ENCODE measurements at regions not wholly inside any gene's neighbourhood (a gene's known extent, or its start where the extent isn't known, plus 50 kb on each side); places are given as distances from the start of the nearest gene placed in this dataset.
"Not testable (repeated sequence)": the region's sequence is repeated elsewhere in the genome, so short reads cannot be mapped to it uniquely, and the experiment has no call there.

GRCh38 chr5:68822796-68823195, 271.0 kb upstream of the SLC30A5 start:
- DNase-seq: no peak

- no peak for DNase-seq
These were observed 270.5 kb upstream of the SLC30A5 start for GRCh38 chr5:68823301-68823700.

DNA sequence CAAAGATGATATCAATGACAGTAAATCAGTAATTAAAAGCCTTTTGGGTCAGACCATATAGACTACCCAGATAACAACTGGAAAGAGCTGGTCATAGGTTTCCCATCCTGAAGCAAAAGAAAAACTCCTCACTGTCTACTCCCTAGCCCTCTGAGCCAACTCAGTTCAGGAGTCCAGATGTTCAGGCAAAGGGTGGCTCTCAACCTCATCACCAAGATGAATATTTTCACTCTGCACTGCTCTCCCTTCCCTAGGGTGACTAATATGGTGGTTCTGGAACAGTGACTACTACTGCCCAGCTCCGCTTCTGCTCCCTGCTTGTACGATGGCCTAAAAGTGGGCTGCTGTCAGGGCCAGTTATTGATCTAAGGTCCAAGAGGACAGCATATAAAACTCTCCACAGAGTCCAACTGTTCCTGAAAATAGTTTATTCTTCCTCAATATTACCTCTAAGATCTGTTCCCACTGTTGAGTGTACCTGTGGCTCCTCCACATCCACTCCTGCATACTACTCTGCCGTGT, 263.4 kb upstream of the SLC30A5 start:
- DNase-seq: no peak

DNA sequence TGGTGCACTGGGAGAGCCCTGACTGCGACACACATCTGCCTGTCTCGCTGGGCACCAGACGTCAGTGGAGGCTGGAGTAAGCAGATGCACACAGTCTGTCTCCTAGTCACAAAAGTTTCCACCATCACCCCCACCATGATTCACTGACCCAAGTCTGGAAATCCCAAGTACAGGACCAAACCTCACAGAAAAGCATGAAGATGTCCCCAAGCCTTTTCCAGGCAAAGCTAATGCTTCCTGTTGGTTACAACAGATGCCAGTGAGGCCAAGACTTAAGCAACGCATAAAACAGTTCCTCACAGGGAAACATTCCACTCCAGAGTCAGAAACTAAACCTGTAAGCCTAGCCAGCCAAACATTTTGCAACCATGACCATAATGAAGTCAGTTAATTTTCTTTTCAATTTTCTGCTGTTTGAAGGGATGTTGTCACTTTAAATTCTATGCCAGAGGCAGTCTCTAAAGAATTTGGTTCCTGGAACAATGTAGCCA, 259.3 kb upstream of the SLC30A5 start:
- DNase-seq: no peak

DNA sequence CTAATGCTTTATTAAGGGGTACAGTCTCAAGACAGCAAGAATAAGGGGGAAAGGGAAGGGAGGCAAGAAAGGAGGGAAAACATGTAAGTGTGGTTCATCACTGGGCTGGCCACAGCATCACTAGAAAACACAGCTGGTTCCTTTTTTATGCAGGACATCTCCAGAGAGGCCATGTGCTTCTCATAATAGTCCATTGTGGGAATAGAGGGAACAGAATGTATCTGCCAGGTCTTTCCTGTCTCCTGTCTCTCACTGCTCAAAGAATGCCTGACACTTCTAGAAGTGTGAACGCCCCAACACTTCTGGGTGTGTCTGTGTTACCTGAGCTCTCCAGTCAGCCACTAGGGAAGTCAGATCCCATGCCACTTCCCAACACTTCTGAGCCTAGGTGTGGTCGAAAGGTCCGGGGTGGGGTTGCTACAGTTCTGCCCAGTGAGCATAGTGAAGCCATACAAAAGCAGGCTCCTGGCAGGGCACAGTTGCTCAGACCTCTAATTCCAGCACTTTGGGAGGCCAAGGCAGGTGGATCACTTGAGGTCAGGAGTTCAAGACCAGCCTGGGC, 255.6 kb upstream of the SLC30A5 start:
- DNase-seq: no peak

DNA sequence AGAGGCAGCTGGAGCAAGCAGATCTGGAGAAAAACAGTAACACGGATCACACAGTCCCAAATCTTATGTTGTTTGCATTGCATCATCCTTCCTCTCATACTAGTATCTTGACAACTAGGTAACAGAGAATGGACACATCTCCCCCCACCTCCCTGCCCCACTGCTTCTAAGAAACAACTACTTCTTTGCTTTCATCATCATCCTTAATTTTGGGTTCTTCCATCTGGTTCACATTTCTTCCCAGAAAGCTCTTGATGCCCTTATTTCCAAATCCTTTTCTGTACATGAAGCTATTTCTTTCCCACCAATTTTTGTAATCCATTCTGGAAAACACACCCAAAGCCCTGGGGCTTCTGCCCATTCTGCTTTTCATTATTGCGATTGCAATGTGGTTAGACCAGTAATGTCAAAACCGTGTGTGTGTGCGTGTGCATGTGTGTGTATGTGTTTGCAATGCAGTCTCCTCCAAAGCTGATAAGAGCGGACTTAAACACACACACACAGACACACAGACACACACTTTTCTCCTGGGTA, 254.7 kb upstream of the SLC30A5 start:
- no peak for DNase-seq

- no peak for DNase-seq
These were observed 250.0 kb upstream of the SLC30A5 start for GRCh38 chr5:68843624-68844364.

DNA sequence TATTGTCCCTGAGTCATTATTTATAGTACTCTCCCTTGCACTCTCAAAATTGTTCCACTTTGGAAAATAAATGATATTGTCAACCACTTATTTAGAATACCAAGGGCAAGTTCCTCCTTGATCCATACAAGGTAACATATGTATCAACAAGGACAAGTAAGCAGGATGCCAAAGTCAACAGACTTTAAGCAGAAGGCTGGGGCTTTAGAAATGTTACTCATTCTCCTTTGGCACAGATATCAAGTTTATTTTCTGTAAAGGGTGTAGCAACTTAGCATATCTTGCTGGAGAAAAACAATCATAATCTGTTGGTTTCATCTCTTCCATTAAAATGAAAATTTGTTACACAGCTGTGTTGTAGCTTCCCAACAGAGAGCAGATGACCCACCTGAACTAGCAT, 248.7 kb upstream of the SLC30A5 start:
- no peak for DNase-seq

GRCh38 chr5:68846828-68847227, 247.0 kb upstream of the SLC30A5 start:
- DNase-seq: no peak

GRCh38 chr5:68848091-68848490, 245.7 kb upstream of the SLC30A5 start:
- DNase-seq: no peak

DNA sequence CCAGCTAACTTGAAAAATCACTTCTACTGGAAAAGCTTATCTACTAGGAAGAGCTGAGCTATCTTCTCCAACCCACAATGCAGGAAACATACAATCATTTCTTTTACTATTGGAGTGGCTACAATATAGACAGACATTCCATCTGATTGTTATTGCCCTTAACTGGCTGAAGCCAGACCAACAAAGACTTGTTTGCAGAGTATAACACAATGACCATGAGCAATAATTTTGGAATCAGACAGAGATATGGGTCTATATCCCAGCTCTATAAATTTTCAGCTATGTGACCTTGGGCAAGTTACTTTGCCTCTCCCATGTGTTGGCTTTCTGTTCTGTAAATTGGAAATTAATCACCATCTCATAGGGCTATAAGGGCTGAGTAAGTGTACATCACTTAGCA, 244.7 kb upstream of the SLC30A5 start:
- no peak for DNase-seq

GRCh38 chr5:68849906-68850305, 243.9 kb upstream of the SLC30A5 start:
- no peak for DNase-seq

DNA sequence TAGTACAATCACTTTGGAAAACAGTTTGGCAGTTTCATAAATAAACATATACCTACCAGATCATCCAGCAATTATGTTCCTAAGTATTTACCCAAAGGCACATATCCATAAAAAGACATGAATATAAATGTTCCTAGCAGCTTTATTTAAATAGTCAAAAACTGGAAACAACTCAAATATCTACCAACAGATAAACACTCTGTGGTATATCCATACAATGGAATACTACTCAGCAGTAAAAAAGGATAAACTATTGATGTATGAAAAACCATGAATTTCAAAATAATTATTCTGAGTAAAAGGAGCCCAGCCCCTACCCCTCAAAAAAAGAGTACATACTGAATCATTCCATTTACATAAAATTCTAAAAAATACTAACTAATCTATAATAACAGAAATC, 232.7 kb upstream of the SLC30A5 start:
- no peak for DNase-seq

GRCh38 chr5:68862560-68862959, 231.3 kb upstream of the SLC30A5 start:
- DNase-seq: peak; percentile 46

DNA sequence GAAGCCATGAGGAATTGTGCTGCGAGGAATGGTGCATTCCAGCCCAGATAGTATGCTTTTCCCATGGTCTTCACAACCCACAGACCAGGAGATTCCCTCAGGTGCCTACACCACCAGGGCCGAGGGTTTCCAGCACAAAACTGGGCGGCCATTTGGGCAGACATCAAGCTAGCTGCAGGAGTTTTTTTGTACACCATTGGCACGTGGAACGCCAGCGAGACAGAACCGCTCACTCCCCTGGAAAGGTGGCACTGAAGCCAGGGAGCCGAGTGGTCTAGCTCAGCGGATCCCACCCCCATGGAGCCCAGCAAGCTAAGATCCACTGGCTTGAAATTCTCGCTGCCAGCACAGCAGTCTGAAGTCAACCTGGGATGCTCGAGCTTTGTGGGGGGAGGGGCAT, 228.6 kb upstream of the SLC30A5 start:
- DNase-seq: not testable (repeated sequence)

GRCh38 chr5:68872088-68872839, 221.6 kb upstream of the SLC30A5 start:
- no peak for DNase-seq

- DNase-seq: no peak
These were observed 220.6 kb upstream of the SLC30A5 start for GRCh38 chr5:68873198-68873597.

- no peak for DNase-seq
These were observed 218.5 kb upstream of the SLC30A5 start for GRCh38 chr5:68875351-68875750.

- DNase-seq: no peak
These were observed 210.4 kb upstream of the SLC30A5 start for GRCh38 chr5:68883436-68883835.

DNA sequence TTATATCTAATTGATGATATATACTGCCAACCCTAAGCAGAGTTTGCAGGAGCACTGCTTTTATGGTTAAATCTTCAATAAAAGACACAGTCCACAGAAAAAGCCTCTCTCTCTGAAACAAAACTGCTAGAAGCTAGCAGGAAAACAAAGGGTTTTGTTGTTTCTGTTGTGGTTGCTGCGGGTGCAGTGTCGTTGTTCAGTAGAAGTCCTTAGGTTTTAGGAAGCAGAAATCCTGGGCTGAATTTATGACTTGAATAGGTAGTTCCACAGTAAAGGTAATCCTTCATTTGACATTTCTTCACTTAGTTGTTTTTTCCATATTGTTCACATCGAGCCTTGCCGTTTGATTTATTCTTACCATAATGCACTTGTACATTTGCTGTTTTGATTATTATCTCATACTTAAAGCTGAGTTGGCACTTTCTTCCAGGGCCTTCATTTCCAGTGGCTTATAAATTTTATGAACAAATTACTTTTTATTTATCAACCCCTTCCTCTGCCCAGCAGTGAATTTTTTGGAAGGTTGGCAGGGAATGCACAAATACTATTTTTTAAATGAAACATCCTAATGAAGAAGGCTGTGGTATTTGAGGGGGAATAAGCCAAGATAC, 209.6 kb upstream of the SLC30A5 start:
- no peak for DNase-seq

- peak; percentile 64 for DNase-seq
These were observed 208.9 kb upstream of the SLC30A5 start for GRCh38 chr5:68884883-68885282.

GRCh38 chr5:68886814-68887213, 207.0 kb upstream of the SLC30A5 start:
- no peak for DNase-seq

- DNase-seq: no peak
These were observed 202.1 kb upstream of the SLC30A5 start for GRCh38 chr5:68891718-68892117.
